Spleen (tissue), 7 donors: ENCODE measurements at regions not wholly inside any gene's neighbourhood (a gene's known extent, or its start where the extent isn't known, plus 50 kb on each side); places are given as distances from the start of the nearest gene placed in this dataset.

ENCODE experiments used
- POLR2AphosphoS5 ChIP-seq, 3 donors: sonication (generic); formaldehyde crosslinking; IDR thresholded peaks; one replicate each; pipeline ENCODE4 v1.5.1; 2017; ENCODE audit warnings: antibody characterized with exemption in 3 of 3
- TF ChIP-seq, protein P1 (sequence below), 11 experiments: fragments of 200-600 bp in 7 of 11; fragments of 450-650 bp in 4 of 11; sonication (generic) in 4 of 11; IDR thresholded peaks in 8 of 11; conservative IDR thresholded peaks in 3 of 11; 1 replicate in 7 of 11; 2 replicates in 4 of 11; pipeline versions ENCODE4 v1.4.0 to v1.8.0; 2016 to 2021; ENCODE audit warnings: antibody characterized with exemption in 11 of 11, inconsistent platforms in 4 of 11, mild to moderate bottlenecking in 1 of 11
- donor health status: DM: no; HTN: no; CAD: no; lungs with moderate emphysema.
- donor health status: DM: no; HTN: no; CAD: no.
- donor health status: DM: no; HTN: no; CAD: no.

DNA sequence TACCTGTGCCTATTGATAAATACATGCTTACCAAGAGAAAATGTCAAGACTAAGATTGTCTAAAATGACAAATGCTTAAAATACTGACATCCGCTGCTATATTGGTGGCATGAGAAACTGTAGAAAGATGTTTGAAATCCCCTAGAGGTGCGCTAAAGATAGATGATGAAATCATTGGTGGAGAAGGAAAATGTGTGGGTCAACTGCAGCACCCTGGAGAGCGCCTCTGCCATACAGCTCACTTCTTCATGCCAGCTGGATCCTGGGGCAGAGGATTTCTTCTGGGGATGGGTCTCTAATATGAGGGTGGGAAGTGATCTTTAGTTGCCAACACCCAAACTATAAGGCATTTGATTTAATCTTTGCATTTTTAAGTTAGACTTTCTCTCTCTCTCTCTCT, 680.4 kb upstream of the POM121L12 start:
- TF ChIP-seq, protein P1, sequence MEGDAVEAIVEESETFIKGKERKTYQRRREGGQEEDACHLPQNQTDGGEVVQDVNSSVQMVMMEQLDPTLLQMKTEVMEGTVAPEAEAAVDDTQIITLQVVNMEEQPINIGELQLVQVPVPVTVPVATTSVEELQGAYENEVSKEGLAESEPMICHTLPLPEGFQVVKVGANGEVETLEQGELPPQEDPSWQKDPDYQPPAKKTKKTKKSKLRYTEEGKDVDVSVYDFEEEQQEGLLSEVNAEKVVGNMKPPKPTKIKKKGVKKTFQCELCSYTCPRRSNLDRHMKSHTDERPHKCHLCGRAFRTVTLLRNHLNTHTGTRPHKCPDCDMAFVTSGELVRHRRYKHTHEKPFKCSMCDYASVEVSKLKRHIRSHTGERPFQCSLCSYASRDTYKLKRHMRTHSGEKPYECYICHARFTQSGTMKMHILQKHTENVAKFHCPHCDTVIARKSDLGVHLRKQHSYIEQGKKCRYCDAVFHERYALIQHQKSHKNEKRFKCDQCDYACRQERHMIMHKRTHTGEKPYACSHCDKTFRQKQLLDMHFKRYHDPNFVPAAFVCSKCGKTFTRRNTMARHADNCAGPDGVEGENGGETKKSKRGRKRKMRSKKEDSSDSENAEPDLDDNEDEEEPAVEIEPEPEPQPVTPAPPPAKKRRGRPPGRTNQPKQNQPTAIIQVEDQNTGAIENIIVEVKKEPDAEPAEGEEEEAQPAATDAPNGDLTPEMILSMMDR (IDR thresholded peaks at IDR 0.05 in 8 of 11, conservative IDR thresholded peaks at IDR 0.05 in 3 of 11), result no peak
- TF ChIP-seq POLR2AphosphoS5 (IDR thresholded peaks at IDR 0.05), result no peak
